GM12872 (cell line): ENCODE measurements at regions not wholly inside any gene's neighbourhood (a gene's known extent, or its start where the extent isn't known, plus 50 kb on each side); places are given as distances from the start of the nearest gene placed in this dataset.

ENCODE experiments used
- TF ChIP-seq, protein P1 (sequence below): IDR thresholded peaks from 3 replicates; pipeline ENCODE4 v1.5.1; 2011; ENCODE audit warnings: low read depth, mild to moderate bottlenecking, low read length, moderate library complexity; ENCODE audit not compliant: insufficient read depth

DNA sequence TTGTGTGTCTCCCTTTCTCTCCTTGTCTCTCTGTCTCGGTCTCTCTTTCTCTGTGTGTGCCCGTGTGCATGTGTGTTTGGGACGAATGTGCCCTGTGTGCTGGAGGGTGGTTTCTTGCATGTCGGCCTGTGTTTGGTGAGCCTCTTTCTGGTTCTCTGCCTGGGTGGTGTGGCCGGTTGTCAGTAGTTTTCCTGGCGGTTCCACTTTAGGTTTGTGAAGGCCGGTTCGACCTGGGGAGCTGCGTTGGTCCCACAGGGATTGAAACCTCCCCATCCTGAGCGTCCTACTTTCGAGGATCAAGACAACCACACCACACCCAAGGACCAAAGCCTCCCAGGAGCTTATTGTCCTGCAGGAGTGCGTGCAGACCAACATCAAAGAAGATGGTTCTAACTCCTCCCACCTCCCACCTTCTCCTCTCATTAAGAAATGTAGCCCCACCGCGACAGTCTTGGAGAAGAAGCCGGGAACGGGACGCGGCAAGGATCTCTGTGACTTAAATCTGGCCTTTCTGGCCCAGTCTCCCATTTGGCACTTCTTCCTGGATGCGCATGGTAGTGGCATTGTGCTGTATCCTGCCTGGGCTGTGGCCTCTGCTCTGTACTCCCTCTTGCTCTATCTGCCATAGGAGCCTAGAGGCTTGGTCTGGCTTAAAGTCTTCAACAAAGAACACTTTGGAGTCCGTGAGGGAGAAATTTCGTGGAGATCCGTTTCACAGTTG is 1685.0 kb downstream of the TP53TG3F start:
- TF ChIP-seq, protein P1, sequence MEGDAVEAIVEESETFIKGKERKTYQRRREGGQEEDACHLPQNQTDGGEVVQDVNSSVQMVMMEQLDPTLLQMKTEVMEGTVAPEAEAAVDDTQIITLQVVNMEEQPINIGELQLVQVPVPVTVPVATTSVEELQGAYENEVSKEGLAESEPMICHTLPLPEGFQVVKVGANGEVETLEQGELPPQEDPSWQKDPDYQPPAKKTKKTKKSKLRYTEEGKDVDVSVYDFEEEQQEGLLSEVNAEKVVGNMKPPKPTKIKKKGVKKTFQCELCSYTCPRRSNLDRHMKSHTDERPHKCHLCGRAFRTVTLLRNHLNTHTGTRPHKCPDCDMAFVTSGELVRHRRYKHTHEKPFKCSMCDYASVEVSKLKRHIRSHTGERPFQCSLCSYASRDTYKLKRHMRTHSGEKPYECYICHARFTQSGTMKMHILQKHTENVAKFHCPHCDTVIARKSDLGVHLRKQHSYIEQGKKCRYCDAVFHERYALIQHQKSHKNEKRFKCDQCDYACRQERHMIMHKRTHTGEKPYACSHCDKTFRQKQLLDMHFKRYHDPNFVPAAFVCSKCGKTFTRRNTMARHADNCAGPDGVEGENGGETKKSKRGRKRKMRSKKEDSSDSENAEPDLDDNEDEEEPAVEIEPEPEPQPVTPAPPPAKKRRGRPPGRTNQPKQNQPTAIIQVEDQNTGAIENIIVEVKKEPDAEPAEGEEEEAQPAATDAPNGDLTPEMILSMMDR = no peak

DNA sequence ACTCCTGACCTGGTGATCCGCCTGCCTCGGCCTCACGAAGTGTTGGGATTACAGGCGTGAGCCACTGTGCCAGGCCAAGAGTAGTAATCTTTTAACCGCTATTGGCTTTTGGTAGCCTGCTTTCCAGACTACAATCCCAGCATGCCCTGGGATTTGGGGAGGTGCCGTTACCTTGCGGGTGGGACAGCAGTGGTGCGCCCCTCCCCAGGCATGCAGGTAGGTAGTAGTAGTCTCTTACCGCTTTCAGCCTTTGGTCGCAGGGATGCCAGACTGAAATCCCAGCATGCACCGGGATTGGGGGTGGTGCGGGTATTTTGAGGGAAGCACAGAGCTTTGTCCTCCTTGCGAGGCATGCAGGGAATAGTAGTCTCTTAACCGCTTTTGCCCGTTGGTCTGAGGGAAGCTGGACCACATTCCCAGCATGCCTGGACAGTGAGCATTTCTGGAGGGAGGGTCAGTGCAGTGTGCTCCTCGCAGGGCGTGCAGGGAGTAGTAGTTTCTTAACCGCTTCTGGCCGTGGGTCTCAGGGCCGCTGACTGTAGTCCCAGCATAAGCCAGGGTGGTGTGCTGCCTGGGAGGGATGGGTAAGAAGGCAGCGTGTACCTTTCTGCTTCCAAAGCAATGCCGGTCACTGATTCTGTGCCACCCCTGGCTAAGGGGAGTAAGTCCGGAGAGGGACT is 1686.8 kb downstream of the TP53TG3F start:
- TF ChIP-seq, protein P1 = no peak

DNA sequence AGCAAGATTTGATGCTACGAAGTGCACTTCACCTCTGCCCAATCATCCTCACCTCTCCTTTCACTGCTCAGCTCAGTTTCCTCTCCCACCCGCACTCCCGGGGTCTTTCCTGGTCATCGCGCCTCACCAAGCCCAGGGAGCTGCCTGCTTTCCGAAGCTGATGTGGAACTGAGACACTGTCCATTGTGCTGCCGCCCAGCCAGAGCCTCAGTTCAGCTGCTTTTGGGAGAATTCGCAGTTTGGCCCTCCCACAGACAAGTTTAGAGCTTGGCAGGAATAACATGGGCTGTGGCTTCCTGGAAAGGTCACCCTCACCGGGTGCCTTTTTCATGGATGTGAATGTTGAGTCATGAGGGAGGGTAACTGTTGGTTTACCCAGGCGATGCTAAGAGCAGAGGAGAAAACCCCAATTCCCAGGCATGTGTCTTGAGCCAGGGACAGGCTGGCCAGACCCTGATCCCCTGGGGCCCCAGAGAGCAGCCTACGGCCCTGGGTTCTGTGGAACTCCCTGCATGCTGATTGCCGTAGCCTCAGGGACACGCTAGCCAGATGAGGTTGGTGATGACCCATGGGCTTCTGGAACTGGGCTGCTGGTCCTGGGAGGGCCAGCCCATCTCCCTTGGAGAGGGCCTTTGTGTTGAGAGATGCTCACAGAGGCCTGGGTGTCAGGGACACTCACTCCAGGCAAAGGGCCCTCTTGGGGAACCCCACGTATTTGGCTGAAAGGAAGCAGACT is 1687.5 kb downstream of the TP53TG3F start:
- TF ChIP-seq, protein P1 = no peak

DNA sequence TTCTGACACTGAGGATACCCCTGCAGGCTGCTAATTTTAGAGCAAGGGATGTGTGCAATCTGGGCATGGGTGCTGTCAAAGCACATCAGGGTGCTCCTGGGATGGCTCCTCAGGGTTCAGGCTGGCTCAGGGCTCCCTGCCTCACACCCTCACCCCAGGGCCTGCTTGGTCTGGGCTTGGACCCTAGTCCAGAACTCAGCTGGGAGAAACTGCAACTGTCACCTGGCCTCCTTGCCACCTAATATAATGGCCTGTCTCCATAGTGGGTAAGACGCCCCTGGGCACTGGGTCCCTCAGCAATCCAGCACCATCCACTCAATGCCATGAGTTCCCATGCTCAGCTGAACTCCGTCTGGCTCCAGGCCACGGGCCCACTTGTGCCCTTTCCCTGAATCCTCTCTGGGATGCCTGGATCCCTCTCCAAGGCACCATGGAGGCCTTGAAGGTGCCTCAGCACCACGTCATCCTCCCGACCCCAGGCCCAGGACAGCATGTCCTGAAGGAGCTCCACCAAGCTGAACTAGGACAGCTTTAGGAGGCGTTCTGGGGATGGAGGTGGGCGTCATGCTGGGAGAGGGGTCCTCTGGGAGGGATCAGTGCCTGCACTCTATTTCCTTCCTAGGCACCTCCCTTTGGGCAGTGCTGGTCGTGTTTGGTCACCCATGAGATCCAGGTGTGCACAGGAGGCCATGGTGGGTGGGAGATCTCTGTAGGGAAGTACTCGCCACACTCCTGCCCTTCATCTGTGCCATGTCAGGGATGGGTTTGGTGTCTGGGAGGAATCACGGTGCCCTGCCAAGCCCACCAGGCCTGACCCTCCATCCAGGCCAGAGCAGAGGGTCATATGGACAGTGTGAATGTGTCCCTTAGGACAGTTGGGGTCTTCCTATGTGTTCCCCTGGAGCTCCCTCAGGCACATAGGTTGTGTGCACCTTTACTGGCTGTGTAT is 1688.4 kb downstream of the TP53TG3F start:
- TF ChIP-seq, protein P1 = no peak

DNA sequence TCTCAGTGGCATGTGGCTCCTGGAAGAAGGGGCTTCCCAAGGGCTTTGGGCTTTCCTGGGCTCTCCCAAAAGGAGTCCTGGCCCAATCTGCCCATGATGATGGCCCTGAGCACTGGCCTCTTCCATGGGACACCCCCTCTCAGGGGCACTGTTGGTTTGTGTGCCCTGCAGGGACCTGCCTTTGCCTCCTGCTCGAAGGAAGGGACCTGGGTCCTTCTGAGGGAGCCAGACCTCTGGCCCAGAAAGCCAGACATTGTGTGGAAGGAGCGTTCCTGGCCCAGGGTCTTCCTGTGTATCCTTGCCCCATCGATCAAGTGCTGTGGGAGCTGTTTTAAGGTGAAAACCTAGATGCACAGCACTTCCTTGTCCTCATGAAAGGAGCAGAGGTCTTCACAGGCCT is 1689.3 kb downstream of the TP53TG3F start:
- TF ChIP-seq, protein P1 = no peak

DNA sequence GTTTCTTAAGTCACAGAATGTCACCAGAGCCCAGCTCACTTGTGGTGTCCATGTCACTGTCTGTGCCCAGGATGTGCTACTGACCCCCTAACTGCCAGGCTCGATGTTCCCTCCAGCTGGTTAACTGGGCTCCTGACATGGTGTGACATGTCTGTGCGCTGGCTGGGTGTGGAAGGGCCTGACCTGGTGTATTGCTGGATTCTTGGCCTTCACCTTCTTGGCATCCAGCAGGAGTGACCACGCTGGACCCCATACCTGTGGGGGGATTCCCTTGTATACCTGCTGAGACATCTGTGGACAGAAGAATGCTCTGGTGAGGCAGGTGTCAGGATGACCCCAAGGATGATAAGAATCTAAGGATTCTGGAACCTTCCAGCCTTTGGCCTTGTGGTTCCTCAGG is 1690.1 kb downstream of the TP53TG3F start:
- TF ChIP-seq, protein P1 = no peak
